ENCODE measurements at regions not wholly inside any gene's neighbourhood (a gene's known extent, or its start where the extent isn't known, plus 50 kb on each side); places are given as distances from the start of the nearest gene placed in this dataset.

DNA sequence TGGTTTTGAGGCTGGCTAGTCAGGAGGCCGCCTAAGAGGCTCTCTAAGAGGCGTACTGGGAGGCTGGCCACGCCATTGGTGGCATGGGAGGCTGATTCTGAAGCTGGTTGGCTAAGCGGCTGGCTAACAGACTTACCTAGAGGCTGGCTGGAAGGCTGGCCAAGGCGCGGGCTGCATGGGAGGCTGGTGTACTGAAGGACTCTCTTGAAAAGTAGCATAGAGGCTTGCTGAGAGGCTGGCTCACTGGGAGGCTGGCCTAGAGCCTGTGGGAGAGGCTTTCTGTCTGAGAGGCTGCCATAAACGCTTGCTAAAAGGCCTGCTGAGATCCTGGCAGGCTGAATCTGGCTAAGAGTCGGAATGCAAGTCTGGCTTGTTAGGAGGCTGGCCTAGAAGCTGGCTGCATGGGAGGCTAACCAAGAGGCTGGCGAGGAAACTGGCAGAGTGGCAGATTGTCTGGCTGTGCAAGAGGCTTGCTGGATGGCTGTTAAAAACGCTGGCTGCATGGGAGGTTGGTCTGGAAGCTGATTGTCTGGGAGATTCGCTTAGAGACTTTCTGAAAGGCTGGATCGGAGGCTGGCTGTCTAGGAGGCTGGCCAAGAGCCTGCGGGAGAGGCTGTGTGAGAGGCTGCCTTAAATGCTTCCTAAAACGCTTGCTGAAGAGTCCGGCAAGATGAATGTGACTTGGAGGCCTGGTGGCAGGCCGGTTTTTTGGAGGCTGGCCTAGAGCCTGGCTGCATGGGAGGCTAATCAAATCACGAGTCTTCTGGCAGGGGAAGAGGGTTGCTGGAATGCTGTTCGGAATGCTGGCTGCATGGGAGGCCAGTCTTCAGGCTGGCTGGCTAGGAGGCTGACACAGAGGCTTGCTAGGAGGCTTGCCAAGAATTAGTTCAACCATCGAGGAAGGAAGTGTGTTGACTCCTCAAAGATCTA, 134.2 kb downstream of the OR13A1 start:
- no peak overlapping the region for H3K4me3 ChIP-seq (ENCODE audit: low read length in 2 of 2)
- no peak overlapping the region for H3K4me2 ChIP-seq (ENCODE audit: insufficient read depth, low read length, poor library complexity, severe bottlenecking)
- peak overlapping the region; percentile 89 for H3K18ac ChIP-seq (ENCODE audit: low read length)
- no peak overlapping the region for H4K91ac ChIP-seq (ENCODE audit: low read depth, low read length, poor library complexity)
- no peaks in the 10 kb centered on the region for H3K36me3 ChIP-seq (replicated peaks in 1 of 2; ENCODE audit: control insufficient read depth in 2 of 2, insufficient read depth in 2 of 2, low read length in 2 of 2)
- no peak overlapping the region for H2BK12ac ChIP-seq (ENCODE audit: low read length)
- H2BK15ac ChIP-seq (ENCODE audit: low read length) = no peak overlapping the region
- WGBS, 2 donors (ENCODE audit: extremely low coverage in 2 of 2, insufficient read length in 2 of 2, insufficient replicate concordance in 1 of 2) = no CpG with 5 or more reads among the region's 19 CpGs
- DNase-seq (ENCODE audit: low spot score) = no peak
- H3K14ac ChIP-seq (ENCODE audit: low read length) = peak overlapping the region; percentile 38
- no peaks in the 10 kb centered on the region for H3K9me3 ChIP-seq (replicated peaks in 1 of 2; ENCODE audit: control insufficient read depth in 2 of 2, insufficient read depth in 1 of 2, low read depth in 1 of 2, low read length in 2 of 2)
- no peak overlapping the region for H4K8ac ChIP-seq (ENCODE audit: low read depth, low read length)
- no peaks in the 10 kb centered on the region for H3K27me3 ChIP-seq (ENCODE audit: control insufficient read depth in 3 of 3, insufficient read depth in 3 of 3, low read depth in 1 of 3, low read length in 3 of 3)
- H3K4me1 ChIP-seq (ENCODE audit: control insufficient read depth in 2 of 2, insufficient read depth in 1 of 2, low read depth in 1 of 2, low read length in 2 of 2) = no peaks in the 10 kb centered on the region
- no peaks in the 10 kb centered on the region for H3K79me1 ChIP-seq (ENCODE audit: low read depth, low read length)
- H3K9ac ChIP-seq (ENCODE audit: low read depth, low read length, poor library complexity) = no peak overlapping the region
- no peak overlapping the region for H3K27ac ChIP-seq (replicated peaks; ENCODE audit: low read length)
- H2AFZ ChIP-seq (ENCODE audit: low read length) = no peak overlapping the region
- H2AK5ac ChIP-seq (ENCODE audit: low read depth, low read length) = peak overlapping the region; percentile 84
- H2BK5ac ChIP-seq (ENCODE audit: low read length) = no peak overlapping the region
- peak overlapping the region; percentile 53 for H3K4ac ChIP-seq (ENCODE audit: low read length)
- no peak overlapping the region for H3K23ac ChIP-seq (ENCODE audit: low read depth, low read length, poor library complexity)
- no peak overlapping the region for H2BK120ac ChIP-seq (ENCODE audit: low read depth, low read length)

DNA sequence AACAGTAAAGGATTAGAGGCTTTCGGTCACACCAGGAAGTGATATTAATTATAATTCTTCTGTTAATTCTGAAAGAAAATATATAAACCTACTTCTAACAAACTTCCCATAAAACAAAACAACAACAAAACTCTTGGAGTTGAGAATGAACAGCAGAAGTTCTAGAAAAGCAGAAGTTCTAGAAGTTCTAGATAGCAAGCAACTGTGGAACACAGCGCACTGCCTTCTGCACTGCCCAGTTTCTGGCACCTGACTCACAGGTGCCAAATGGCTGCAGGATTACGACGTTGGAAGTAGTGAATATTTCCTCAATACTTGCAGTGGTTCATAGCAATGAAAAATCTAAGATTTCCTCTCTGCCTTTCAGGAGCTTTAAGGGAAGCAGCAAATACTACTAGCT, 132.2 kb downstream of the OR13A1 start:
- Histone ChIP-seq H2AK5ac (ENCODE audit: low read depth, low read length) (no peak overlapping the region), H2BK15ac (ENCODE audit: low read length) (no peak overlapping the region), H3K27me3 (ENCODE audit: control insufficient read depth in 3 of 3, insufficient read depth in 3 of 3, low read depth in 1 of 3, low read length in 3 of 3) (no peaks in the 10 kb centered on the region), H3K4me1 (ENCODE audit: control insufficient read depth in 2 of 2, insufficient read depth in 1 of 2, low read depth in 1 of 2, low read length in 2 of 2) (no peaks in the 10 kb centered on the region), H3K4ac (ENCODE audit: low read length) (no peak overlapping the region), H2BK5ac (ENCODE audit: low read length) (no peak overlapping the region), H3K23ac (ENCODE audit: low read depth, low read length, poor library complexity) (no peak overlapping the region), H4K91ac (ENCODE audit: low read depth, low read length, poor library complexity) (no peak overlapping the region), H3K4me3 (ENCODE audit: low read length in 2 of 2) (no peak overlapping the region), H4K8ac (ENCODE audit: low read depth, low read length) (no peak overlapping the region), H2BK12ac (ENCODE audit: low read length) (no peak overlapping the region), H3K14ac (ENCODE audit: low read length) (no peak overlapping the region), H3K4me2 (ENCODE audit: insufficient read depth, low read length, poor library complexity, severe bottlenecking) (no peak overlapping the region), H2AFZ (ENCODE audit: low read length) (no peak overlapping the region), H3K9ac (ENCODE audit: low read depth, low read length, poor library complexity) (no peak overlapping the region), H3K18ac (ENCODE audit: low read length) (no peak overlapping the region), H2BK120ac (ENCODE audit: low read depth, low read length) (no peak overlapping the region), H3K27ac (replicated peaks; ENCODE audit: low read length) (no peak overlapping the region), H3K36me3 (replicated peaks in 1 of 2; ENCODE audit: control insufficient read depth in 2 of 2, insufficient read depth in 2 of 2, low read length in 2 of 2) (no peaks in the 10 kb centered on the region), H3K9me3 (replicated peaks in 1 of 2; ENCODE audit: control insufficient read depth in 2 of 2, insufficient read depth in 1 of 2, low read depth in 1 of 2, low read length in 2 of 2) (no peaks in the 10 kb centered on the region), H3K79me1 (ENCODE audit: low read depth, low read length) (no peaks in the 10 kb centered on the region)
- no peak for DNase-seq (ENCODE audit: low spot score)
- no CpG with 5 or more reads among the region's 4 CpGs for WGBS, 2 donors (ENCODE audit: extremely low coverage in 2 of 2, insufficient read length in 2 of 2, insufficient replicate concordance in 1 of 2)

DNA sequence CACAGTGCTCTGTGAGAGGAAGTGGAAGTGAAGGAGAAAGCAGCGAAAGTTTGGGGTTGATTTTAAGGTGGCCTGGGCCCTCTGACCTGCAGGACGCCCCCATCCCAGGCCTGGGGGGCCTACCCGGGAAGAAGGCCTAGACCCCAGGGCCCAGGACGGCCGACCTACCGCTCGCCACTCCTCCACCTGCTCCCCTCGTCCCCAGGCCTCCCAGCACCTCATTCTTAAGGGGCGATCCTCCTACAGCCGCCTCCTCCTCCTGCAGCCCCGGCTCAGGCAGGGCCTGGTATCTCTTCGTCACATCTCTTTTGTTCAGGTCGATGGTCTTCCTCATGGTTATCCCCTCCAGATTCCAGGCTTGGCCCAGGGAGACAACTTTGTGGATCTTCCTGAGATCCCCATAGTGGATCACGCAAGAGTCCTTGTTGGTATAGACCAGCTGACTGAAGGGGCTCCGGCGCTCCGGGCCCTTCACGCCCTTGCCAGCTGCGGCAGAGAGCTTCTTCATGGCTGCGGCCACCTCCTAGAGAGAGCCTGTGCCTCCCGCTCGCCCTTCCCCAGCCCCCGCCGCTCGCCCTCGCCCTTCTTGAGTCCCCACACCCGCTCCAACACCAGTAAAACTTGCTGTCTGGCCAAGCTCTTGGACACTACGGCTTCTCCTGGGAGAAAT, 117.5 kb downstream of the OR13A1 start:
- Histone ChIP-seq H3K23ac (ENCODE audit: low read depth, low read length, poor library complexity) (peak overlapping the region; percentile 43), H3K9me3 (replicated peaks in 1 of 2; ENCODE audit: control insufficient read depth in 2 of 2, insufficient read depth in 1 of 2, low read depth in 1 of 2, low read length in 2 of 2) (no peaks in the 10 kb centered on the region), H3K36me3 (replicated peaks in 1 of 2; ENCODE audit: control insufficient read depth in 2 of 2, insufficient read depth in 2 of 2, low read length in 2 of 2) (no peaks in the 10 kb centered on the region), H2BK120ac (ENCODE audit: low read depth, low read length) (no peak overlapping the region), H3K4me3 (ENCODE audit: low read length in 2 of 2) (no peak overlapping the region), H4K8ac (ENCODE audit: low read depth, low read length) (no peak overlapping the region), H2BK15ac (ENCODE audit: low read length) (no peak overlapping the region), H3K79me1 (ENCODE audit: low read depth, low read length) (no peaks in the 10 kb centered on the region), H3K14ac (ENCODE audit: low read length) (no peak overlapping the region), H2BK5ac (ENCODE audit: low read length) (no peak overlapping the region), H3K27me3 (ENCODE audit: control insufficient read depth in 3 of 3, insufficient read depth in 3 of 3, low read depth in 1 of 3, low read length in 3 of 3) (no peaks in the 10 kb centered on the region), H3K4me1 (ENCODE audit: control insufficient read depth in 2 of 2, insufficient read depth in 1 of 2, low read depth in 1 of 2, low read length in 2 of 2) (no peaks in the 10 kb centered on the region), H2AK5ac (ENCODE audit: low read depth, low read length) (no peak overlapping the region), H3K4ac (ENCODE audit: low read length) (no peak overlapping the region), H4K91ac (ENCODE audit: low read depth, low read length, poor library complexity) (no peak overlapping the region), H3K9ac (ENCODE audit: low read depth, low read length, poor library complexity) (peak overlapping the region; percentile 21), H3K18ac (ENCODE audit: low read length) (peak overlapping the region; percentile 57), H2AFZ (ENCODE audit: low read length) (no peak overlapping the region), H3K27ac (replicated peaks; ENCODE audit: low read length) (no peak overlapping the region), H2BK12ac (ENCODE audit: low read length) (peak overlapping the region; percentile 41), H3K4me2 (ENCODE audit: insufficient read depth, low read length, poor library complexity, severe bottlenecking) (no peak overlapping the region)
- no CpG with 5 or more reads among the region's 28 CpGs for WGBS, 2 donors (ENCODE audit: extremely low coverage in 2 of 2, insufficient read length in 2 of 2, insufficient replicate concordance in 1 of 2)
- no peak for DNase-seq (ENCODE audit: low spot score)

DNA sequence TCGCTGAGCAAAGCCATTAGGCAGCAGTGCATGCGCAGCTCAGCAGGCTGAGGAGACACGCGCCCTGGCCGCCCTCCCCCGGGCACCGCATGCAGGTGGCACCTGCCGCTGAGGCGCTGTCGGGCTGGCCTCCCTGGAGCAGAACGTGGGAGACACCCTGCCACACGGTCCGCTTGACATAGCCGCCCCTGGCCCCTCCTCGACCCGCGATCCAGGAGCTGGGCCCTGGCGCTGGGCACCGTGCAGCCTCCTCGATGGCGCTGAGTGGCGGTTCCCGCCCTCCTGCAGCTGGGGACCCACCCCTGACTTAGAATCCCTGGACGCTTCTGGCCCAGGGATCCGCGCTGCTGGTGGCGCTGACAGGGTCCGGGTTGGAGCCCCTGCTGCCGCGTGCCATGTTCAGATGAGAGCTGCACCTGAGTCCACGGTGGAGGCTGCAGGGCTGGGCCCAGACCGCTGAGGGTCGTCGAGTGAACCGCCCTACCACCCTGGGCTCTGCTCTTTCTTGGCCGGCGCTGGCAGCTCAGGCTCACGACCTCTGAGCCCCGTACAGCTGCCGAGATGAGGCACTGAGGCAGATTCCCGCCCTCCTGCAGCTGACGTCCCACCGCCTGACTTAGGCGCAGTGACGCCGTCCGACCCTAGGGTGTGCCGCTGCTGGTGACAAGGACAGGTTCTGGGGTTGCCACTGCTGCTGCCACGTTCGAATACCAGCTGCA, 116.8 kb downstream of the OR13A1 start:
- H3K4me3 ChIP-seq (ENCODE audit: low read length in 2 of 2) = no peak overlapping the region
- H3K4ac ChIP-seq (ENCODE audit: low read length) = no peak overlapping the region
- no CpG with 5 or more reads among the region's 50 CpGs for whole genome bisulfite sequencing, 2 donors (ENCODE audit: extremely low coverage in 2 of 2, insufficient read length in 2 of 2, insufficient replicate concordance in 1 of 2)
- H3K9ac ChIP-seq (ENCODE audit: low read depth, low read length, poor library complexity) = peak overlapping the region; percentile 60
- no peaks in the 10 kb centered on the region for H3K4me1 ChIP-seq (ENCODE audit: control insufficient read depth in 2 of 2, insufficient read depth in 1 of 2, low read depth in 1 of 2, low read length in 2 of 2)
- H3K9me3 ChIP-seq (replicated peaks in 1 of 2; ENCODE audit: control insufficient read depth in 2 of 2, insufficient read depth in 1 of 2, low read depth in 1 of 2, low read length in 2 of 2) = no peaks in the 10 kb centered on the region
- no peak overlapping the region for H3K27ac ChIP-seq (replicated peaks; ENCODE audit: low read length)
- H3K18ac ChIP-seq (ENCODE audit: low read length) = peak overlapping the region; percentile 57
- no peaks in the 10 kb centered on the region for H3K36me3 ChIP-seq (replicated peaks in 1 of 2; ENCODE audit: control insufficient read depth in 2 of 2, insufficient read depth in 2 of 2, low read length in 2 of 2)
- no peak overlapping the region for H3K4me2 ChIP-seq (ENCODE audit: insufficient read depth, low read length, poor library complexity, severe bottlenecking)
- no peak for DNase-seq (ENCODE audit: low spot score)
- H3K23ac ChIP-seq (ENCODE audit: low read depth, low read length, poor library complexity) = peak overlapping the region; percentile 85
- H2BK15ac ChIP-seq (ENCODE audit: low read length) = no peak overlapping the region
- peak overlapping the region; percentile 37 for H2AK5ac ChIP-seq (ENCODE audit: low read depth, low read length)
- H4K8ac ChIP-seq (ENCODE audit: low read depth, low read length) = peak overlapping the region; percentile 65
- no peaks in the 10 kb centered on the region for H3K27me3 ChIP-seq (ENCODE audit: control insufficient read depth in 3 of 3, insufficient read depth in 3 of 3, low read depth in 1 of 3, low read length in 3 of 3)
- H3K79me1 ChIP-seq (ENCODE audit: low read depth, low read length) = no peaks in the 10 kb centered on the region
- no peak overlapping the region for H2BK120ac ChIP-seq (ENCODE audit: low read depth, low read length)
- no peak overlapping the region for H2BK5ac ChIP-seq (ENCODE audit: low read length)
- no peak overlapping the region for H3K14ac ChIP-seq (ENCODE audit: low read length)
- peak overlapping the region; percentile 41 for H2BK12ac ChIP-seq (ENCODE audit: low read length)
- peak overlapping the region; percentile 72 for H4K91ac ChIP-seq (ENCODE audit: low read depth, low read length, poor library complexity)
- H2AFZ ChIP-seq (ENCODE audit: low read length) = no peak overlapping the region

All from neuronal stem cell (in vitro differentiated cells).